TTC549 (cell line): ENCODE measurements at regions not wholly inside any gene's neighbourhood (a gene's known extent, or its start where the extent isn't known, plus 50 kb on each side); places are given as distances from the start of the nearest gene placed in this dataset.

ENCODE experiments used
- FAIRE-seq: peaks from 2 replicates; lab custom pipeline; 2012; peaks lifted over from hg19 to GRCh38; lab: Jason Lieb, UNC

DNA sequence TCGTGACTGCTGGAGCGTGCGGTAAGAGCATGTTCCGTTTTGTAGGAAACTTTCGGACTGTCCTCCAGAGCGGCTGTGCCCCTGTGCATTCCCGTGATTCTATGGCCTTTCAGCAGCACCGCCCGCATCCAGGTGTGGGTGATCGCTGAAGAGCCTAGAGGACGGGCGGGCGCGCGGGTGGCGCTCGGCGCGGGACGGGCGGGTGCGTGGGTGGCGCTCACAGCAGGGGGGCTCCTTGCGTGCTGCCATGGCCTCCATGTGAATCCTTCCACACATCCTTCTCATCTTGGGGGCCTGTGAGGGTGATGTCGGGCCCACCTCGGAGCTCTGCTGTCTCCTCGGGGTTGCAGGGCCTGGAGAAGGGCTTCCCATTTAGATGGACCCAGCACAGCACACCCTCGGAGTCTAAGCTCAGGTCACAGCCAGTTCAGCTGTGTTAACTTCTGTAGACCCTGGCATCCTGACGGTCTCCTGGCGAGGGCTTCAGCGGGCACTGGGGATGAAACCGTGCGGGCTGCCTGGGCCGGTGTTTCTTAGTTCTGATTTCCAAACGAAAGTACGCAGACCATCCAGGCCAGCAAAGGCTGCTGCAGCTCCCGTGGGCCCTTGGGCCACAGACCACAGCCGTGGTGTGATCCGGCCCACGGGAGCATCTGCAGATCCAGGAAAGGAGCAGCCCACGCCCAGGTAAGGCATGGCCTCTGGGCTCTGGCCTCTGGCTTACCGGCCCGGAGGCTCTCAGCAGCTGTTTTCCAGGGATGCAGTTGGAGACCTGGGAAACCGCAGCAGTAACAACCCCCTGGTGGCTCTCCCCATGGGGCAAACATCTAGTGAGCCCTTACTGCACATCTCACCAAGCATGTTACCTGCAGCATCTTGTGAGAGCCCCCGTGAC lies 339.4 kb downstream of the FOXL1 start:
- FAIRE-seq, result no peak

GRCh38 chr16:86918637-86919036 lies 340.3 kb downstream of the FOXL1 start:
- FAIRE-seq, result no peak

- no peak for FAIRE-seq
Observed at GRCh38 chr16:86919078-86919477, 340.7 kb downstream of the FOXL1 start.

GRCh38 chr16:86919578-86920305 lies 341.4 kb downstream of the FOXL1 start:
- FAIRE-seq, result no peak

GRCh38 chr16:86921289-86921688 lies 342.9 kb downstream of the FOXL1 start:
- no peak for FAIRE-seq

- no peak for FAIRE-seq
Observed at GRCh38 chr16:86922311-86922710, 344.0 kb downstream of the FOXL1 start.

DNA sequence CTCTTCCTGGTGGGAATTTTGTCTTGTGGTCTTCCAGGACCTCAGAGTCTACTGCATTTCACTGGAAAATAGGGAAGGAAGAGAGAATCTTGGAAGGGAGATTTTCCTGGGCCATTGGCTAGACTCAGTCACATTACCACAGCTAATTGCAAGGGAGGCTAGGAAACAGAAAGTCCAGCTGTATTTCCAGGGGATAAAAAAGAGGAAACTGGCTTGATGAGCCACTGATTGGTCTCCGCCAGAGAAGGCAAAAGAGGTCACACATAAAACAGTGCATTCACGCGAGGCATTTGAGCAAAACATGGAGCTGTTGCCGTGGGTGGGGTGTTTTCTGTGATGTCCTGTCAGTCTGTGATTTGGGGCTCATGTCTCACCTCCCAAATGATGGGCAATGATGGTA lies 345.3 kb downstream of the FOXL1 start:
- no peak for FAIRE-seq

GRCh38 chr16:86924537-86924936 lies 346.2 kb downstream of the FOXL1 start:
- no peak for FAIRE-seq

GRCh38 chr16:86925067-86925791 lies 346.9 kb downstream of the FOXL1 start:
- FAIRE-seq, result no peak

GRCh38 chr16:86926181-86927094 lies 348.1 kb downstream of the FOXL1 start:
- FAIRE-seq, result no peak

DNA sequence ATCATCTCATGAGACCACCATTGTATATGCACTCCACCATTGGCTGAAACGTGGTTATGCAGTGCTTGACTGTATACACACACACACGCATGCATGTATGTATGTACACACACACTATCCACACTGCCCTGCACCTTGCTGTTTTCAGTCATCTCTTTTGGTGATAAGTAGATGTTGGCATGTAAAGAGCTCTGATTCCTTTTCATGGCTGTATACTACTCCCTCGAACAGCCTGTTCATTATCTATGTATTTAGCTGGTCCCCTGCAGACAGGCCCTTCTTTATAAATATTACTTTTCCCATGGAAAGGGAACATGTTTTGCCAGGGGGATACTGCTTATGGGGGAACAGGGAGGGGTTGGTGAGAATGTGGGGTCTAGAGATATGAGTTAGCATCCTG lies 349.4 kb downstream of the FOXL1 start:
- no peak for FAIRE-seq

DNA sequence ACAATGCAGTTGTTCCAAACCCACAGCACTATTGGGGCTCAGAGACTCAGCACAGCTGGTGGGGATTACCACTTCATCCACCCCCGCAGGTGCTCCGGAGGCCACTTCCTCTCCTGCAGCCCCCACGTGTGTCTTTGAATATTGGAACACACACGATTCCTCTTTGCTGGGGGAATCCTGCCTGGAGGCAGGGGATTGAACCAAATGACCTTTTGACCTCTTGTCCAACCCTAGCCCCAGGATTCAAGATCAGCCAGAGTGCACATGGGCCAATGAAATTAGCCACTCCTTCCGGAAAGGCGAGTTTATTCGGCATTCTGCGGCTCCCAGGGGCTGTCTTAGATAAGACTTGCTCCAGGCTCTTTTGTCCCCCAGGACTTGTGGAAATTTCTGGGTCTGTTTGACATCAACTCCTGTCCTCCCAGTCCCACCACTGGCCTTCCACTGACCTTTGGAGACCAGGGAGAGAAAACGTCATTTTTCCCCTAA lies 350.2 kb downstream of the FOXL1 start:
- no peak for FAIRE-seq

DNA sequence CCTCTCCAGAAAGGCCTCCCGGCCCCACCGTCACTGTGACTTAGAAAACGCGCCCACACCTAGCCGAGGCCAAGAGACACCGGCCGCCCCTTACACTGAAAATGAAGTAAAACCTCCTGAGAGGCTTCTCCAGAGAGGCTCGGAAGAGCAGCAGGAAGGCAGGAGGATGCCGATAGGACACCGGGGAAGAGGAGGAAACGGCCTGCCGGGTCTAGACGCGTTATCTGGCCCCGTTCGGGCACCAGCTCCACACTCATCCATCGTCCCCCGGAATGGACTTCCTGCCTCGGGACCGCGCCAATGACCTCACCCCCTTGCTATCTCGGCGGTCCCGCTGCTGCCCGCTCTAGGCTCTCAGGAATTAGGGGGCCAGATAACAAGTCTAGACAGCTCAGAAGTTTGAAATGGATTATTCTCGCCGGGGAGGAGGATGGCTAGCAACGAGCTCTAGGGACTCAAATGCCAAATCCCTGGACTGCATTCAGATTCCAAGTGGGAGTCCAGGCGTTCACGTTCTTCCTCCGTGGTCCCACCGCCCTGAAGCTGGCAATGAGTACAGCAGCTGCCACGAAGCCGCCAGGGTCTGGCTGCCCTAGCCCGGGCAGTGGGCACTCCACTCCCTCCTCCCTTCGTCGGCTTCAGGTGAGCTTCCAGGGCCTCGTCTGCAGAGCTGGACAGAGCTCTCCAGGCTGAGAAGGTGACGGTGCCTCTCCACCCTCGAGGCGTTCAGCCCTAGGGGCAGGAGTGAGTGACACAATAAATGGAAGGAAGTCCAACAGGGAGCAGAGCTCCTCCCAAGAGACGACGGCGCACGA lies 350.9 kb downstream of the FOXL1 start:
- FAIRE-seq, result no peak

- no peak for FAIRE-seq
Observed at GRCh38 chr16:86930001-86930400, 351.7 kb downstream of the FOXL1 start.

- no peak for FAIRE-seq
Observed at GRCh38 chr16:86930663-86931373, 352.5 kb downstream of the FOXL1 start.

DNA sequence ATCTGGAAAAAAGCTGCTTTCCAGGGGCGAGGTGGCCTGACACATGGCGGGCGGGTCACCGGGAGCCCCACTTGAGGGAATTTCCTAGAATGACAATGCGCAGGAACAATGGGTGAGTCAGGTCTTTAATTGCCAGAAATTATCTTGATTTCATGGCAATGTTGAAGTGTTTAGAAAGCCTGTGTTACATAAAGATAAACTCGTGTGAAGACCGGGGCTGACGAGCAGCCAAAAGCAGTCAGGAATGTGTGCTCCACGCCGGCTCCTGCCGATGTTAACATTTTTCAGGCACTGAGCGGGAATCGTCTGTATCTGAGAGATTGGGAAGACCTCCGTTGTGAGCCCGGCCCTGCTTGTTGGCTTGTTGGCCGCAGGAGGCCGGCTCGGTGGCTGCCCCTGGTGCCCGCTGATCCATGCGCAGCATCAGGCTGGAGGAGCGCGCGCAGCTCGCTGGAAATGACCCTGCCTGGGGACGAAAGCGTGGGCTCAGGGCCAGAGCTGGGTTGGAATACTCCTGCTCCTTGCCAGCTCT lies 353.1 kb downstream of the FOXL1 start:
- FAIRE-seq, result no peak

GRCh38 chr16:86932130-86932982 lies 354.0 kb downstream of the FOXL1 start:
- FAIRE-seq, result no peak

DNA sequence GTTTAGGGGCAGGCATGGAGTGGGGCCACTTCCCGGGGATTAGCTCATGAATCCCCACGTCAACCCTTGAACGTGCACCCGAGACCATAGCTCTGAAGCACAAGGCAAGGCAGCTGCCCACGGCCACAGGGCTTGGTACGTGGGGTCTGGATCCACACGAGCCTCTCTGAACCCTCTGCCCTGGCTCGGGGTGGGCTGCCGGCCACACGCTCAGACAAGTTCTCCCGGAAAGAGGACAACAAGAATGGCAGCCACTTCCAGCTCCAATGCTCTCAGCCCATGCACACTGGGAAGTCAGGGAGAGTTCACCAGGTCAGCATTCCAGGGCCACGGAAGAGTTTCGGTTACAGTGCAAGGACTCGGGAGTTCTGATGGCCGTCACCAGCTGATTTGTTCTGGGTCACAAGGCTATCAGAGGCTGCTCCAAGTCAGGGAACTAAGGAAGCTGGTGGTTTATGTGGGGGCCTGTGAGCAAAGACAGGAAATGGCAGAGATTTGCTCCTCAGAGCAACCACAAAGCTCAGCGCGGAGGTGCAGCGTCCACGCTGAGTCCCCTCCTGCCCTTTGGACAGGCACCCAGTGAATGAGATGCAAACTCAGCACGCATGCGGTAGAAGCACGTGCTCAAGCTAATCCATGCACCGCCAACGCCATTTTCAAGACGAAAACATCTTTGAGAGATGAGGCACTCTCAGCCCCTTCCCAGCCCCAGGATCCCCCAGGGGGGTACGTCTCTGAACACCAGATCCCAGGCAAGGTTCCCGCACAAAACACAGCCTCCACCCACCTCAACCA lies 356.4 kb downstream of the FOXL1 start:
- FAIRE-seq, result no peak
